Activated CD4-positive, alpha-beta memory T cell treated with anti-CD3 and anti-CD28 coated beads for 36 hours (primary cell): ENCODE measurements at regions not wholly inside any gene's neighbourhood (a gene's known extent, or its start where the extent isn't known, plus 50 kb on each side); places are given as distances from the start of the nearest gene placed in this dataset.

Experiments used
- CTCF ChIA-PET: fragments of 350-600 bp; sonication (Branson Sonifier 250); formaldehyde crosslinking; loops from one replicate; lab custom pipeline; 2021; ENCODE audit warnings: antibody characterized with exemption, inconsistent platforms; lab: Charles Lee
- POLR2A ChIA-PET: fragments of 350-600 bp; sonication (Branson Sonifier 250); formaldehyde crosslinking; loops from one replicate; lab custom pipeline; 2021; ENCODE audit warnings: antibody characterized with exemption; lab: Charles Lee
- DNase-seq: peaks from one replicate; pipeline ENCODE4 v3.0.0-alpha.2; 2020
- H3K27ac Mint-ChIP-seq: one replicate; pipeline ENCODE4 v1.8.0; 2021; ENCODE audit warnings: mixed read lengths
- H3K27me3 Mint-ChIP-seq: one replicate; pipeline ENCODE4 v1.8.0; 2021; ENCODE audit warnings: mixed read lengths
- H3K36me3 Mint-ChIP-seq: one replicate; pipeline ENCODE4 v1.8.0; 2021; ENCODE audit warnings: mixed read lengths
- H3K4me1 Mint-ChIP-seq: one replicate; pipeline ENCODE4 v1.8.0; 2021; ENCODE audit warnings: low read depth, mixed read lengths
- H3K4me3 Mint-ChIP-seq: one replicate; pipeline ENCODE4 v1.8.0; 2021; ENCODE audit warnings: mild to moderate bottlenecking, mixed read lengths
- H3K9me3 Mint-ChIP-seq: one replicate; pipeline ENCODE4 v1.8.0; 2021; ENCODE audit warnings: mixed read lengths
- intact Hi-C: fragments of 100-400 bp; cut with micrococcal nuclease; formaldehyde crosslinking; loops from one replicate; pipeline ENCODE4 v1.15.1; 2023

GRCh38 chr4:156186111-156186510 lies 232.4 kb upstream of the CTSO start:
- no peaks in the 10 kb centered on the region for H3K9me3 Mint-ChIP-seq
- no peak for DNase-seq
- CTCF ChIA-PET = no interaction called here
- no peaks in the 10 kb centered on the region for H3K4me1 Mint-ChIP-seq
- H3K27ac Mint-ChIP-seq = no peak overlapping the region
- POLR2A ChIA-PET = no interaction called here
- H3K36me3 Mint-ChIP-seq = no peaks in the 10 kb centered on the region
- H3K4me3 Mint-ChIP-seq = no peak overlapping the region
- no peaks in the 10 kb centered on the region for H3K27me3 Mint-ChIP-seq
- intact Hi-C loops = no loop called here

- no peaks in the 10 kb centered on the region for H3K4me1 Mint-ChIP-seq
- H3K9me3 Mint-ChIP-seq = no peaks in the 10 kb centered on the region
- CTCF ChIA-PET = no interaction called here
- POLR2A ChIA-PET = no interaction called here
- intact Hi-C loops = no loop called here
- no peak overlapping the region for H3K27ac Mint-ChIP-seq
- no peaks in the 10 kb centered on the region for H3K27me3 Mint-ChIP-seq
- no peak for DNase-seq
- H3K36me3 Mint-ChIP-seq = no peaks in the 10 kb centered on the region
- H3K4me3 Mint-ChIP-seq = no peak overlapping the region
Measured at GRCh38 chr4:156185514-156186055, 231.9 kb upstream of the CTSO start.

GRCh38 chr4:156182269-156182668 lies 228.6 kb upstream of the CTSO start:
- Mint-ChIP-seq H3K4me1 (no peaks in the 10 kb centered on the region), H3K27ac (no peak overlapping the region), H3K27me3 (no peaks in the 10 kb centered on the region), H3K4me3 (no peak overlapping the region), H3K9me3 (no peaks in the 10 kb centered on the region), H3K36me3 (no peaks in the 10 kb centered on the region)
- ChIA-PET CTCF (no interaction called here), POLR2A (no interaction called here)
- DNase-seq = no peak
- intact Hi-C loops = no loop called here

GRCh38 chr4:156177941-156178340 lies 224.3 kb upstream of the CTSO start:
- no peaks in the 10 kb centered on the region for H3K4me1 Mint-ChIP-seq
- ChIA-PET POLR2A (no interaction called here), CTCF (no interaction called here)
- no peaks in the 10 kb centered on the region for H3K36me3 Mint-ChIP-seq
- no peaks in the 10 kb centered on the region for H3K9me3 Mint-ChIP-seq
- no peak overlapping the region for H3K4me3 Mint-ChIP-seq
- H3K27me3 Mint-ChIP-seq = no peaks in the 10 kb centered on the region
- H3K27ac Mint-ChIP-seq = no peak overlapping the region
- intact Hi-C loops = no loop called here
- DNase-seq = no peak

- Mint-ChIP-seq H3K4me1 (no peaks in the 10 kb centered on the region), H3K27ac (no peak overlapping the region), H3K4me3 (no peak overlapping the region), H3K27me3 (no peaks in the 10 kb centered on the region), H3K9me3 (no peaks in the 10 kb centered on the region), H3K36me3 (no peaks in the 10 kb centered on the region)
- ChIA-PET POLR2A (no interaction called here), CTCF (no interaction called here)
- DNase-seq = no peak
- intact Hi-C loops = no loop called here
Measured at GRCh38 chr4:156176896-156177295, 223.2 kb upstream of the CTSO start.

- Mint-ChIP-seq H3K9me3 (no peaks in the 10 kb centered on the region), H3K27ac (no peak overlapping the region), H3K4me1 (no peaks in the 10 kb centered on the region), H3K36me3 (no peaks in the 10 kb centered on the region), H3K4me3 (no peak overlapping the region), H3K27me3 (no peaks in the 10 kb centered on the region)
- intact Hi-C loops = no loop called here
- no peak for DNase-seq
- ChIA-PET POLR2A (no interaction called here), CTCF (no interaction called here)
Measured at GRCh38 chr4:156173937-156174336, 220.3 kb upstream of the CTSO start.

GRCh38 chr4:156173486-156173885 lies 219.8 kb upstream of the CTSO start:
- intact Hi-C loops = no loop called here
- Mint-ChIP-seq H3K4me1 (no peaks in the 10 kb centered on the region), H3K27me3 (no peaks in the 10 kb centered on the region), H3K36me3 (no peaks in the 10 kb centered on the region), H3K27ac (no peak overlapping the region), H3K9me3 (no peaks in the 10 kb centered on the region), H3K4me3 (no peak overlapping the region)
- CTCF ChIA-PET = no interaction called here
- POLR2A ChIA-PET = no interaction called here
- no peak for DNase-seq

GRCh38 chr4:156169861-156170260 lies 216.2 kb upstream of the CTSO start:
- POLR2A ChIA-PET = no interaction called here
- CTCF ChIA-PET = no interaction called here
- H3K36me3 Mint-ChIP-seq = no peaks in the 10 kb centered on the region

GRCh38 chr4:156169011-156169410 lies 215.3 kb upstream of the CTSO start:
- Mint-ChIP-seq H3K27ac (no peak overlapping the region), H3K27me3 (no peaks in the 10 kb centered on the region), H3K36me3 (no peaks in the 10 kb centered on the region), H3K4me3 (no peak overlapping the region), H3K4me1 (no peaks in the 10 kb centered on the region), H3K9me3 (no peaks in the 10 kb centered on the region)
- DNase-seq = no peak
- CTCF ChIA-PET = no interaction called here
- intact Hi-C loops = no loop called here
- POLR2A ChIA-PET = no interaction called here

More at GRCh38 chr4:156169861-156170260, 216.2 kb upstream of the CTSO start:
- intact Hi-C loops = no loop called here
- H3K4me1 Mint-ChIP-seq = no peaks in the 10 kb centered on the region
- no peak overlapping the region for H3K27ac Mint-ChIP-seq
- DNase-seq = no peak
- H3K4me3 Mint-ChIP-seq = no peak overlapping the region
- H3K27me3 Mint-ChIP-seq = no peaks in the 10 kb centered on the region
- H3K9me3 Mint-ChIP-seq = no peaks in the 10 kb centered on the region

- Mint-ChIP-seq H3K4me3 (no peak overlapping the region), H3K27ac (no peak overlapping the region), H3K9me3 (no peaks in the 10 kb centered on the region), H3K36me3 (no peaks in the 10 kb centered on the region), H3K4me1 (no peaks in the 10 kb centered on the region), H3K27me3 (no peaks in the 10 kb centered on the region)
- ChIA-PET CTCF (no interaction called here), POLR2A (no interaction called here)
- intact Hi-C loops = no loop called here
- DNase-seq = no peak
Measured at GRCh38 chr4:156168288-156168687, 214.6 kb upstream of the CTSO start.

- DNase-seq = no peak
- CTCF ChIA-PET = no interaction called here
- Mint-ChIP-seq H3K27ac (no peak overlapping the region), H3K36me3 (no peaks in the 10 kb centered on the region), H3K4me1 (no peaks in the 10 kb centered on the region), H3K9me3 (no peaks in the 10 kb centered on the region), H3K27me3 (no peaks in the 10 kb centered on the region), H3K4me3 (no peak overlapping the region)
- POLR2A ChIA-PET = no interaction called here
- intact Hi-C loops = no loop called here
Measured at GRCh38 chr4:156158747-156159146, 205.1 kb upstream of the CTSO start.

- H3K27me3 Mint-ChIP-seq = no peaks in the 10 kb centered on the region
- intact Hi-C loops = no loop called here
- no peaks in the 10 kb centered on the region for H3K9me3 Mint-ChIP-seq
- H3K27ac Mint-ChIP-seq = no peak overlapping the region
- H3K4me1 Mint-ChIP-seq = no peaks in the 10 kb centered on the region
- DNase-seq = no peak
- no peak overlapping the region for H3K4me3 Mint-ChIP-seq
- H3K36me3 Mint-ChIP-seq = no peaks in the 10 kb centered on the region
- ChIA-PET CTCF (no interaction called here), POLR2A (no interaction called here)
Measured at GRCh38 chr4:156154978-156155377, 201.3 kb upstream of the CTSO start.

- Mint-ChIP-seq H3K27me3 (no peaks in the 10 kb centered on the region), H3K9me3 (no peaks in the 10 kb centered on the region), H3K36me3 (no peaks in the 10 kb centered on the region), H3K27ac (no peak overlapping the region), H3K4me1 (no peaks in the 10 kb centered on the region), H3K4me3 (no peak overlapping the region)
- POLR2A ChIA-PET = no interaction called here
- intact Hi-C loops = no loop called here
- DNase-seq = no peak
- CTCF ChIA-PET = no interaction called here
Measured at GRCh38 chr4:156146571-156146970, 192.9 kb upstream of the CTSO start.
